ENCODE measurements at regions not wholly inside any gene's neighbourhood (a gene's known extent, or its start where the extent isn't known, plus 50 kb on each side); places are given as distances from the start of the nearest gene placed in this dataset.

- ChIA-PET POLR2A (no interaction called here), CTCF (ENCODE audit: low intra/inter-chr PET ratio, low total read pairs) (no interaction called here)
- Histone ChIP-seq H3K36me3 (replicated peaks in 1 of 2; ENCODE audit: control insufficient read depth in 1 of 2, insufficient read depth in 2 of 2, low read length in 2 of 2) (no peaks in the 10 kb centered on the region), H3K9me3 (ENCODE audit: low read length) (no peaks in the 10 kb centered on the region), H2AFZ (ENCODE audit: low read length) (no peak overlapping the region), H3K4me1 (ENCODE audit: insufficient read depth, low read length) (no peaks in the 10 kb centered on the region), H3K27ac (ENCODE audit: extremely low read length, insufficient read depth, low read length) (no peak overlapping the region), H3K9ac (ENCODE audit: insufficient read depth, low read depth, low read length) (no peak overlapping the region), H4K20me1 (ENCODE audit: insufficient read depth, low read length) (no peaks in the 10 kb centered on the region), H3K79me2 (ENCODE audit: insufficient read depth, low read length) (no peaks in the 10 kb centered on the region), H3K4me2 (ENCODE audit: low read depth, low read length) (no peak overlapping the region), H3K4me3 (replicated peaks in 1 of 3; ENCODE audit: insufficient read depth in 1 of 3, low read depth in 2 of 3, low read length in 3 of 3) (no peak overlapping the region), H3K27me3 (ENCODE audit: control insufficient read depth in 1 of 2, insufficient read depth in 2 of 2, low read length in 2 of 2) (no peaks in the 10 kb centered on the region)
- intact Hi-C loops (cut with micrococcal nuclease; ENCODE audit: unreplicated experiment) (no loop called here), in situ Hi-C loops (cut with HindIII; ENCODE audit: extremely low pct_ligation_motif_present, low pct_unique_long_range_greater_than_20kb) (no loop called here)
- TF ChIP-seq ZBED4 (CRISPR knock-in tag; IDR thresholded peaks at IDR 0.05; ENCODE audit: borderline replicate concordance) (no peak), MED13 (CRISPR knock-in tag; IDR thresholded peaks at IDR 0.05) (no peak), ZNF430 (CRISPR knock-in tag; IDR thresholded peaks at IDR 0.05) (no peak)
- DNase-seq (ENCODE audit: low spot score) = no peak
- no peak for FAIRE-seq
- no peak for ATAC-seq
- WGBS (ENCODE audit: low lambda C conversion rate) = 3% methylated on average over 4 of the region's 4 CpGs
- BruUV-seq (replicated peaks) = no TSS peak
Measured at GRCh38 chrX:12058087-12058486, 80.2 kb upstream of the FRMPD4 start.

DNA sequence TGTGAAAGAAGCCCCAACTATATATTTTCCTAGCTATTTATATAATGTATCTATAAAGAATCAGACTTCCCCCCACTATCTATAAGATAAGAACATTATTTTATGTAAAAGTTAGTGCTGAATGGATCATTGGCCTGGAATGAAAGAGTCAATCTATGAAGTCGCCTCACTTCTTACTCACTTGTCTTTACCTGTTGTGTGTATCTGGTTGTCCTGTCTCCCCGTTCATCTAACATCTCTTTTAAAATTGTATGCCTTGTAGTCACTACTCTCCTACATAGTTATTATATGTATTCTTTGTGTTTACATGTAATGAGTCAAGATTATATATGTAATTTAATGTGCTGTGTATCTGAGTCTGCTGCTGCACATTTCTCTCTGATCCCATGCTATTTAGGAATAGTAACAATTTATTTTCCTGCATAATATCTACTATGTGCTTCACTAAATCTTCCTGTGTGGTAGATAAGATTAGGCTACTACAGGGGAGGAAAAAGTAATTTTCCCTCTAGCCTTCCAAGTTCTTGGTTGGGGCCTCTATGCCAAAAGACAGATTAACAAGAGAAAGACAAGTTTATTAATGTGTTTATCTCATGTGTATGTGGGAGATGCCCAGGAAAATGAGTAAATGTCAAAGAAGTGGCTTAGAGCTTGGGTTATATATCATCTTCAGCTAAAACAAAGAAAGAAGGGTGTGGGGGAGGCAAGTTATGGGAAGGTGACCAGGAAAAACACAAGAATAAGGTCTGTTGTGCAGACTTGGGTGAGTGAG is 77.6 kb upstream of the FRMPD4 start:
- Histone ChIP-seq H2AFZ (ENCODE audit: low read length) (no peak overlapping the region), H3K9me3 (ENCODE audit: low read length) (no peaks in the 10 kb centered on the region), H3K36me3 (replicated peaks in 1 of 2; ENCODE audit: control insufficient read depth in 1 of 2, insufficient read depth in 2 of 2, low read length in 2 of 2) (no peaks in the 10 kb centered on the region), H3K9ac (ENCODE audit: insufficient read depth, low read depth, low read length) (no peak overlapping the region), H4K20me1 (ENCODE audit: insufficient read depth, low read length) (no peaks in the 10 kb centered on the region), H3K27me3 (ENCODE audit: control insufficient read depth in 1 of 2, insufficient read depth in 2 of 2, low read length in 2 of 2) (no peaks in the 10 kb centered on the region), H3K4me2 (ENCODE audit: low read depth, low read length) (no peak overlapping the region), H3K4me3 (replicated peaks in 1 of 3; ENCODE audit: insufficient read depth in 1 of 3, low read depth in 2 of 3, low read length in 3 of 3) (no peak overlapping the region), H3K4me1 (ENCODE audit: insufficient read depth, low read length) (no peaks in the 10 kb centered on the region), H3K27ac (ENCODE audit: extremely low read length, insufficient read depth, low read length) (no peak overlapping the region), H3K79me2 (ENCODE audit: insufficient read depth, low read length) (no peaks in the 10 kb centered on the region)
- ChIA-PET POLR2A (no interaction called here), CTCF (ENCODE audit: low intra/inter-chr PET ratio, low total read pairs) (no interaction called here)
- BruUV-seq (replicated peaks) = no TSS peak
- FAIRE-seq (no peak), ATAC-seq (no peak), DNase-seq (ENCODE audit: low spot score) (no peak)
- WGBS (ENCODE audit: low lambda C conversion rate) = 0% methylated on average over 2 of the region's 2 CpGs
- intact Hi-C loops (cut with micrococcal nuclease; ENCODE audit: unreplicated experiment) (no loop called here), in situ Hi-C loops (cut with HindIII; ENCODE audit: extremely low pct_ligation_motif_present, low pct_unique_long_range_greater_than_20kb) (no loop called here)
- TF ChIP-seq CHD4 (IDR thresholded peaks at IDR 0.05; ENCODE audit: borderline replicate concordance, low read length) (no peak), ELF4 (CRISPR knock-in tag; IDR thresholded peaks at IDR 0.05; ENCODE audit: borderline replicate concordance) (no peak), ZNF20 (CRISPR knock-in tag; IDR thresholded peaks at IDR 0.05) (no peak), ZNF546 (CRISPR knock-in tag; conservative IDR thresholded peaks at IDR 0.05) (no peak)
- TF ChIP-seq, protein P1, sequence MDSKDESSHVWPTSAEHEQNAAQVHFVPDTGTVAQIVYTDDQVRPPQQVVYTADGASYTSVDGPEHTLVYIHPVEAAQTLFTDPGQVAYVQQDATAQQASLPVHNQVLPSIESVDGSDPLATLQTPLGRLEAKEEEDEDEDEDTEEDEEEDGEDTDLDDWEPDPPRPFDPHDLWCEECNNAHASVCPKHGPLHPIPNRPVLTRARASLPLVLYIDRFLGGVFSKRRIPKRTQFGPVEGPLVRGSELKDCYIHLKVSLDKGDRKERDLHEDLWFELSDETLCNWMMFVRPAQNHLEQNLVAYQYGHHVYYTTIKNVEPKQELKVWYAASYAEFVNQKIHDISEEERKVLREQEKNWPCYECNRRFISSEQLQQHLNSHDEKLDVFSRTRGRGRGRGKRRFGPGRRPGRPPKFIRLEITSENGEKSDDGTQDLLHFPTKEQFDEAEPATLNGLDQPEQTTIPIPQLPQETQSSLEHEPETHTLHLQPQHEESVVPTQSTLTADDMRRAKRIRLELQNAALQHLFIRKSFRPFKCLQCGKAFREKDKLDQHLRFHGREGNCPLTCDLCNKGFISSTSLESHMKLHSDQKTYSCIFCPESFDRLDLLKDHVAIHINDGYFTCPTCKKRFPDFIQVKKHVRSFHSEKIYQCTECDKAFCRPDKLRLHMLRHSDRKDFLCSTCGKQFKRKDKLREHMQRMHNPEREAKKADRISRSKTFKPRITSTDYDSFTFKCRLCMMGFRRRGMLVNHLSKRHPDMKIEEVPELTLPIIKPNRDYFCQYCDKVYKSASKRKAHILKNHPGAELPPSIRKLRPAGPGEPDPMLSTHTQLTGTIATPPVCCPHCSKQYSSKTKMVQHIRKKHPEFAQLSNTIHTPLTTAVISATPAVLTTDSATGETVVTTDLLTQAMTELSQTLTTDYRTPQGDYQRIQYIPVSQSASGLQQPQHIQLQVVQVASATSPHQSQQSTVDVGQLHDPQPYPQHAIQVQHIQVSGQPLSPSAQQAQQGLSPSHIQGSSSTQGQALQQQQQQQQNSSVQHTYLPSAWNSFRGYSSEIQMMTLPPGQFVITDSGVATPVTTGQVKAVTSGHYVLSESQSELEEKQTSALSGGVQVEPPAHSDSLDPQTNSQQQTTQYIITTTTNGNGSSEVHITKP (CRISPR knock-in tag; IDR thresholded peaks at IDR 0.05; ENCODE audit: low read depth) = no peak
- TF ChIP-seq, protein P2, sequence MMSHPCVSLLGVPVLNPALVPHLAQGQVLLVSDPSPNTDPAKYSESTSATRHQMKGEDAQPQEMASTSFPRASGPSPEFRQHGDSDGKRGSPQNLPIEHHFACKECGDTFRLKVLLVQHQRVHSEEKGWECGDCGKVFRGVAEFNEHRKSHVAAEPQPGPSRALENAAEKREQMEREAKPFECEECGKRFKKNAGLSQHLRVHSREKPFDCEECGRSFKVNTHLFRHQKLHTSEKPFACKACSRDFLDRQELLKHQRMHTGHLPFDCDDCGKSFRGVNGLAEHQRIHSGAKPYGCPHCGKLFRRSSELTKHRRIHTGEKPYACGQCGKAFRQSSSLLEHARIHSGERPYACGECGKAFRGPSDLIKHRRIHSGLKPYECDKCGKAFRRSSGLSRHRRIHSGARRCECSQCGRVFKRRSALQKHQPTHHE (CRISPR knock-in tag; IDR thresholded peaks at IDR 0.05; ENCODE audit: borderline replicate concordance) = no peak

Measured in HepG2 (cell line).